ENCODE measurements at regions not wholly inside any gene's neighbourhood (a gene's known extent, or its start where the extent isn't known, plus 50 kb on each side); places are given as distances from the start of the nearest gene placed in this dataset.

DNA sequence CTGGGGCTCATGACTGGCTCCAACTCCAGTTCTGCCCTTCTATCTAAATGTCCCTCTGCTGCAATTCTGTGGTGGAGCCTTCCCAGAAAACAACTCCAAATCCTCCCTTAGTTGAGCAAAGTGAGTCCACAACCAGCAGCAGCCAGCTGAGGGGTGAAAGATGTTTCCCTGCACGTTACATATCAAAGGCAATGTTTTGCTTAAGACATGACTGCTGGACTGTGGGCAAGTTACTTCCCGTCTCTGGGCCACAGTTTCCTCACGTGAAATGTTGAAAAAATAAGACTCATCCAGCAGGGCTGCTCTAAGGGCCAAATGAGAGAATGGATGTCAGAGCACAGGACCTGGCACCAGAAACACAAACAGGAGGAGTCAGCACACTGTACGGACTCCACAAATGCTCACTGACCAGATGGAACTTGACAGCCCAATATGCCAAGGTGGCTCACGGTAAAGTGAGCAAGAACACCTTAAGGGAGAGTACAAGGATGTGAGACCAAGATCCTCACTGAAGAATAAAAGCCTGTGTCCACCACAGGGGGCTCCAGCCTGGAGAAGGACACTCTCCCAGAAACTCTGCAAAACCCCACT is 138.4 kb upstream of the ABCA1 start:
- no peaks in the 10 kb centered on the region for H3K79me2 ChIP-seq (ENCODE audit: control insufficient read depth, insufficient read depth, low read length)
- no peaks in the 10 kb centered on the region for H3K9me1 ChIP-seq (ENCODE audit: control insufficient read depth, insufficient read depth, low read length)
- intact Hi-C loops (cut with micrococcal nuclease): no loop called here
- ChIA-PET POLR2A (interaction anchor here (0.7 kb wide), 1 partner anchor 186 kb away, joined by 4 read pairs; no protein-coding TSS in a partner anchor), CTCF (ENCODE audit: low intra/inter-chr PET ratio) (no interaction called here)
- no peak overlapping the region for H3K4me2 ChIP-seq (ENCODE audit: insufficient read depth, low read length)
- H3K4me3 ChIP-seq: no peak overlapping the region
- H4K20me1 ChIP-seq (replicated peaks; ENCODE audit: control insufficient read depth, insufficient read depth, low read length): no peaks in the 10 kb centered on the region
- no peak overlapping the region for H3K27ac ChIP-seq (ENCODE audit: extremely low read depth, low read depth, low read length)
- H3K4me1 ChIP-seq (replicated peaks in 1 of 2; ENCODE audit: control insufficient read depth in 2 of 2, insufficient read depth in 2 of 2, low read length in 2 of 2): peaks cover 0 to 8% of the 10 kb centered on the region in 2 experiments; a peak in 4 of 5 replicates
- DNase-seq (ENCODE audit: extremely low read depth in 1 of 4, low spot score in 3 of 4) (no peak), ATAC-seq (peak; percentile 34; the same call in 2 of the 3 replicates), FAIRE-seq (no peak)
- TF ChIP-seq PRDM10 (IDR thresholded peaks at IDR 0.05; ENCODE audit: partially characterized antibody) (no peak), ZNF239 (CRISPR knock-in tag; IDR thresholded peaks at IDR 0.05) (no peak), FOXJ3 (CRISPR knock-in tag; IDR thresholded peaks at IDR 0.05) (no peak), PURB (CRISPR knock-in tag; IDR thresholded peaks at IDR 0.05; ENCODE audit: low read depth) (no peak), DDX20 (tag; IDR thresholded peaks at IDR 0.05; ENCODE audit: low read depth) (no peak), KLF1 (tag; IDR thresholded peaks at IDR 0.05) (no peak), ZNF764 (CRISPR knock-in tag; IDR thresholded peaks at IDR 0.05; ENCODE audit: low read depth) (no peak), SMAD4 (CRISPR knock-in tag; conservative IDR thresholded peaks at IDR 0.05) (no peak)
- in situ Hi-C loops (cut with MboI): no loop called here
- H3K9me3 ChIP-seq (replicated peaks; ENCODE audit: control insufficient read depth, insufficient read depth, low read depth, low read length): no peaks in the 10 kb centered on the region
- 2% methylated on average over 5 of the region's 5 CpGs for WGBS (ENCODE audit: insufficient coverage, low coverage, missing lambda C conversion rate)
- no TSS peak for BruUV-seq (replicated peaks)
- peaks cover 0 to 40% of the 10 kb centered on the region in 2 experiments; a peak in 3 of 5 replicates for H3K27me3 ChIP-seq (ENCODE audit: control insufficient read depth in 2 of 2, insufficient read depth in 2 of 2, low read length in 2 of 2)
- H3K9ac ChIP-seq (ENCODE audit: insufficient read depth in 1 of 2, low read depth in 2 of 2, low read length in 2 of 2): no peak overlapping the region
- no peak overlapping the region for H2AFZ ChIP-seq (ENCODE audit: low read depth, low read length)
- H3K36me3 ChIP-seq (ENCODE audit: control insufficient read depth, insufficient read depth, low read length): no peaks in the 10 kb centered on the region

All from K562 (cell line).